Heart left ventricle (tissue), 13 donors: ENCODE measurements at regions not wholly inside any gene's neighbourhood (a gene's known extent, or its start where the extent isn't known, plus 50 kb on each side); places are given as distances from the start of the nearest gene placed in this dataset.

Source experiments
- CTCF ChIP-seq, 12 donors: fragments of 200-600 bp; sonication (generic) in 4 of 12; IDR thresholded peaks; one replicate each; pipeline versions ENCODE4 v1.5.0 to v1.8.0; 2018 to 2022; ENCODE audit warnings: antibody characterized with exemption in 12 of 12, mild to moderate bottlenecking in 5 of 12
- POLR2A ChIP-seq, 2 donors: fragments of 450-650 bp; IDR thresholded peaks; one replicate each; pipeline ENCODE4 v1.6.1; 2017; ENCODE audit warnings: antibody characterized with exemption in 2 of 2, mild to moderate bottlenecking in 2 of 2, moderate library complexity in 2 of 2
- donor health status: ischemic (EF 13 %, LVEDD 7.1; RV severe dilation, severe dysfunction).
- donor health status: DM: no; HTN: yes; CAD: no.
- donor health status: DM: no; HTN: no; CAD: no.
- donor health status: ischemic (EF 25% LVEDD 6.9; RV normal size, moderate dysfunction).
- donor health status: ischemic (EF 25% LVEDD 5.7; RV mildly dilated, moderate dysfunction).
- donor health status: ischemic (EF 35%, LVEDD 5.7; RV mildly dilated, moderate dysfunction).
- donor health status: nonischemic (EF 11% LVEDD 7.7; RV severe dilation, severe dysfunction).
- donor health status: DM: yes; HTN: yes; CAD: no.
- donor health status: PGD.
- donor health status: ischemic (EF 29% LVEDD 5.4; RV normal size, mild dysfunction).
- donor health status: nonischemic (EF 23%, LVEDD 6.1; RV moderate dilation, normal function).

- TF ChIP-seq CTCF (IDR thresholded peaks at IDR 0.05) (no peak), POLR2A (IDR thresholded peaks at IDR 0.05) (no peak)
Observed at GRCh38 chr15:39053480-39053879, 488.9 kb upstream of the RASGRP1 start.
